NCI-H1092 treated with DMSO at 0.1 percent for 48 hours (cell line): ENCODE measurements at regions not wholly inside any gene's neighbourhood (a gene's known extent, or its start where the extent isn't known, plus 50 kb on each side); places are given as distances from the start of the nearest gene placed in this dataset.

ENCODE experiments used
- DNase-seq: peaks from one replicate; lab custom pipeline; 2025; lab: John Stamatoyannopoulos, UW

GRCh38 chr16:6498858-6499257 is 833.8 kb upstream of the RBFOX1 start:
- DNase-seq = no peak

GRCh38 chr16:6496996-6497395 is 835.6 kb upstream of the RBFOX1 start:
- DNase-seq = no peak

- no peak for DNase-seq
Observed at GRCh38 chr16:6495486-6496210, 837.0 kb upstream of the RBFOX1 start.

GRCh38 chr16:6494716-6495115 is 837.9 kb upstream of the RBFOX1 start:
- no peak for DNase-seq

GRCh38 chr16:6493555-6493954 is 839.1 kb upstream of the RBFOX1 start:
- no peak for DNase-seq

GRCh38 chr16:6492742-6493141 is 839.9 kb upstream of the RBFOX1 start:
- no peak for DNase-seq

- DNase-seq = no peak
Observed at GRCh38 chr16:6484935-6485334, 847.7 kb upstream of the RBFOX1 start.

GRCh38 chr16:6484081-6484480 is 848.6 kb upstream of the RBFOX1 start:
- no peak for DNase-seq

GRCh38 chr16:6483469-6484033 is 849.1 kb upstream of the RBFOX1 start:
- DNase-seq = no peak

- no peak for DNase-seq
Observed at GRCh38 chr16:6482696-6483468, 849.8 kb upstream of the RBFOX1 start.

GRCh38 chr16:6481894-6482293 is 850.8 kb upstream of the RBFOX1 start:
- DNase-seq = no peak

- no peak for DNase-seq
Observed at GRCh38 chr16:6453742-6454141, 878.9 kb upstream of the RBFOX1 start.

- no peak for DNase-seq
Observed at GRCh38 chr16:6447021-6447790, 885.4 kb upstream of the RBFOX1 start.

- no peak for DNase-seq
Observed at GRCh38 chr16:6446370-6446769, 886.3 kb upstream of the RBFOX1 start.

GRCh38 chr16:6439129-6439528 is 893.5 kb upstream of the RBFOX1 start:
- DNase-seq = no peak

- no peak for DNase-seq
Observed at GRCh38 chr16:6428861-6429260, 903.8 kb upstream of the RBFOX1 start.

- no peak for DNase-seq
Observed at GRCh38 chr16:6427621-6428020, 905.0 kb upstream of the RBFOX1 start.

- DNase-seq = no peak
Observed at GRCh38 chr16:6407596-6407995, 925.0 kb upstream of the RBFOX1 start.

GRCh38 chr16:6406028-6406427 is 926.6 kb upstream of the RBFOX1 start:
- no peak for DNase-seq

- no peak for DNase-seq
Observed at GRCh38 chr16:6382924-6383459, 949.7 kb upstream of the RBFOX1 start.

- no peak for DNase-seq
Observed at GRCh38 chr16:6381896-6382295, 950.7 kb upstream of the RBFOX1 start.

GRCh38 chr16:6377956-6378355 is 954.7 kb upstream of the RBFOX1 start:
- DNase-seq = no peak
